ENCODE measurements at regions not wholly inside any gene's neighbourhood (a gene's known extent, or its start where the extent isn't known, plus 50 kb on each side); places are given as distances from the start of the nearest gene placed in this dataset.

- peak overlapping the region; percentile 96 for H2AFZ ChIP-seq
- peak overlapping the region; percentile 68 for H3K4me3 ChIP-seq (ENCODE audit: low read depth, low read length)
- peak overlapping the region; percentile 74 for H3K27ac ChIP-seq
- peak overlapping the region; percentile 1 for H3K9ac ChIP-seq
- H3K4me1 ChIP-seq = peaks cover 2% of the 10 kb centered on the region
- no peak for TF ChIP-seq CTCF (IDR thresholded peaks at IDR 0.05)
- H3K27me3 ChIP-seq (ENCODE audit: control insufficient read depth, insufficient read depth, low read length) = no peaks in the 10 kb centered on the region
- H3K36me3 ChIP-seq (ENCODE audit: control insufficient read depth, insufficient read depth, low read length) = no peaks in the 10 kb centered on the region
- no peaks in the 10 kb centered on the region for H3K9me3 ChIP-seq (ENCODE audit: control insufficient read depth, low read length)
- H3K4me2 ChIP-seq (ENCODE audit: low read length) = peak overlapping the region; percentile 69
- H3K79me2 ChIP-seq = peaks cover 5% of the 10 kb centered on the region
These were observed 136.8 kb upstream of the CCDC54 start for GRCh38 chr3:107240183-107241091.

- Histone ChIP-seq H3K27ac (peak overlapping the region; percentile 74), H3K9ac (peak overlapping the region; percentile 1)
These were observed 136.0 kb upstream of the CCDC54 start for GRCh38 chr3:107241217-107241616.

GRCh38 chr3:107242579-107242978 is 134.7 kb upstream of the CCDC54 start:
- H3K79me2 ChIP-seq = peaks cover 2% of the 10 kb centered on the region
- no peak overlapping the region for H3K9ac ChIP-seq
- H3K27ac ChIP-seq = no peak overlapping the region
- H3K4me1 ChIP-seq = no peaks in the 10 kb centered on the region
- H3K4me3 ChIP-seq (ENCODE audit: low read depth, low read length) = no peak overlapping the region
- H3K9me3 ChIP-seq (ENCODE audit: control insufficient read depth, low read length) = no peaks in the 10 kb centered on the region
- TF ChIP-seq CTCF (IDR thresholded peaks at IDR 0.05) = no peak
- no peak overlapping the region for H3K4me2 ChIP-seq (ENCODE audit: low read length)
- H2AFZ ChIP-seq = no peak overlapping the region
- no peaks in the 10 kb centered on the region for H3K36me3 ChIP-seq (ENCODE audit: control insufficient read depth, insufficient read depth, low read length)
- H3K27me3 ChIP-seq (ENCODE audit: control insufficient read depth, insufficient read depth, low read length) = no peaks in the 10 kb centered on the region

More at GRCh38 chr3:107241217-107241616, 136.0 kb upstream of the CCDC54 start:
- peak overlapping the region; percentile 69 for H3K4me2 ChIP-seq (ENCODE audit: low read length)
- peak overlapping the region; percentile 68 for H3K4me3 ChIP-seq (ENCODE audit: low read depth, low read length)
- no peaks in the 10 kb centered on the region for H3K4me1 ChIP-seq
- H3K27me3 ChIP-seq (ENCODE audit: control insufficient read depth, insufficient read depth, low read length) = no peaks in the 10 kb centered on the region
- peaks cover 2% of the 10 kb centered on the region for H3K79me2 ChIP-seq
- H3K9me3 ChIP-seq (ENCODE audit: control insufficient read depth, low read length) = no peaks in the 10 kb centered on the region
- H3K36me3 ChIP-seq (ENCODE audit: control insufficient read depth, insufficient read depth, low read length) = no peaks in the 10 kb centered on the region
- TF ChIP-seq CTCF (IDR thresholded peaks at IDR 0.05) = no peak
- H2AFZ ChIP-seq = peak overlapping the region; percentile 96

GRCh38 chr3:107247116-107247515 is 130.1 kb upstream of the CCDC54 start:
- H3K9ac ChIP-seq = no peak overlapping the region
- H3K9me3 ChIP-seq (ENCODE audit: control insufficient read depth, low read length) = no peaks in the 10 kb centered on the region
- H3K36me3 ChIP-seq (ENCODE audit: control insufficient read depth, insufficient read depth, low read length) = no peaks in the 10 kb centered on the region
- no peaks in the 10 kb centered on the region for H3K27me3 ChIP-seq (ENCODE audit: control insufficient read depth, insufficient read depth, low read length)
- no peak overlapping the region for H3K4me2 ChIP-seq (ENCODE audit: low read length)
- no peak overlapping the region for H2AFZ ChIP-seq
- no peak overlapping the region for H3K4me3 ChIP-seq (ENCODE audit: low read depth, low read length)
- peaks cover 2% of the 10 kb centered on the region for H3K79me2 ChIP-seq
- no peak overlapping the region for H3K27ac ChIP-seq
- no peaks in the 10 kb centered on the region for H3K4me1 ChIP-seq
- TF ChIP-seq CTCF (IDR thresholded peaks at IDR 0.05) = no peak

Measured in parathyroid adenoma (tissue), 2 donors.